NOMO-1 treated with DMSO at 0.1 percent for 48 hours (cell line): ENCODE measurements at regions not wholly inside any gene's neighbourhood (a gene's known extent, or its start where the extent isn't known, plus 50 kb on each side); places are given as distances from the start of the nearest gene placed in this dataset.
"Not testable (repeated sequence)": the region's sequence is repeated elsewhere in the genome, so short reads cannot be mapped to it uniquely, and the experiment has no call there.

ENCODE experiments used
- DNase-seq: peaks from one replicate; lab custom pipeline; 2025; ENCODE audit not compliant: unreplicated experiment; lab: John Stamatoyannopoulos, UW

- DNase-seq, result no peak
These were observed 104.9 kb downstream of the CHIC2 start for GRCh38 chr4:53959343-53960120.

- no peak for DNase-seq
These were observed 108.0 kb downstream of the CHIC2 start for GRCh38 chr4:53956454-53956853.

DNA sequence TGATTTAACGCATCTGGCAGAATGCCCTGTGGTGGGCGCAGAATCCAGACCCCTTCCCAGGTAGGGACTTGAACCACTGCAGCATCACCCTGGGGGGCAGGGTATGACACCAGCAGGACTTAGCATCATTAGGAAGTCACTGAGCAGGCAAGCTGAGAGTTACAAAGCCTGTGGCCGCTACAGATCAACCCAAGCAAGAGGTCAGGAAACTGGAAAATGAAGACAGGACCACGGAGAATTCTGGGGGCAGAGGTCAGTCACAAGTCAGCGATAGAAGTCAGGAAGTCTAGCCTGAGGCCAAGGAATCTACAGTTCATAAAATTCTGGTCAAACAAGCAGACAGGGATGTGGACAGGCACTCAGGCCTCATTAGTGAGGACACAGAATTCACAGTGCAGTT lies 108.4 kb downstream of the CHIC2 start:
- DNase-seq, result no peak

- no peak for DNase-seq
These were observed 113.0 kb downstream of the CHIC2 start for GRCh38 chr4:53951414-53951813.

- DNase-seq, result no peak
These were observed 120.9 kb downstream of the CHIC2 start for GRCh38 chr4:53943345-53944085.

- DNase-seq, result no peak
These were observed 121.7 kb downstream of the CHIC2 start for GRCh38 chr4:53942712-53943111.

GRCh38 chr4:53941331-53941730 lies 123.1 kb downstream of the CHIC2 start:
- DNase-seq, result no peak

DNA sequence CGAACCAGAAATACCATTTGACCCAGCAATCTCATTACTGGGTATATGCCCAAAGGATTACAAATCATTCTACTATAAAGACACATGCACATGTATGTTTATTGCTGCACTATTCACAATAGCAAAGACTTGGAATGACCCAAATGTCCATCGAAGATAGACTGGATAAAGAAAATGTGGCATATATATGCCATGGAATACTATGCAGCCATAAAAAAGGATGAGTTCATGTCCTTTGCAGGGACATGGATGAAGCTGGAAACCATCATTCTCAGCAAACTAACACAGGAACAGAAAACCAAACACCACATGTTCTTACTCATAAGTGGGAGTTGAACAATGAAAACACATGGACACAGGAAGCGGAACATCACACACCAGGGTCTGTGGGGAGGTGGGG lies 124.5 kb downstream of the CHIC2 start:
- DNase-seq, result not testable (repeated sequence)

- DNase-seq, result no peak
These were observed 126.5 kb downstream of the CHIC2 start for GRCh38 chr4:53937918-53938317.

DNA sequence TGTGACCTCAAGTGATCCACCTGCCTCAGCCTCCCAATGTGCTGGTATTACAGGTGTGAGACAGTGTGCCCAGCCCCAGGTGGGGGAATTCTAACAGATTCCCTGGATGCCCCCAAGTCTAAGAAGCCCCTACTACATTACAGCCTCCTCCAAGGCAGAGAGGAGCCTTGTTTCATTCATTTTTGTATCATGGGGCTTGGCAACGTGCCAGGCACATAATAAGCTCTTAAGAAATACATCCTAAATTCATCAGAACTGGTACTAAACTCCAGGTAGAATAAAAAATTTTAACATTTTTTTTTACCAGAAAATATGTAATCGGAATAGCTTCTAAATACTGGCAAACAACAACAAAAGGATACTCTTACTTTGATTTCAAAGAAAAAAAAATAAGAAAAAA lies 127.1 kb downstream of the CHIC2 start:
- no peak for DNase-seq

GRCh38 chr4:53935780-53936179 lies 128.6 kb downstream of the CHIC2 start:
- no peak for DNase-seq

- no peak for DNase-seq
These were observed 131.4 kb downstream of the CHIC2 start for GRCh38 chr4:53932796-53933610.

DNA sequence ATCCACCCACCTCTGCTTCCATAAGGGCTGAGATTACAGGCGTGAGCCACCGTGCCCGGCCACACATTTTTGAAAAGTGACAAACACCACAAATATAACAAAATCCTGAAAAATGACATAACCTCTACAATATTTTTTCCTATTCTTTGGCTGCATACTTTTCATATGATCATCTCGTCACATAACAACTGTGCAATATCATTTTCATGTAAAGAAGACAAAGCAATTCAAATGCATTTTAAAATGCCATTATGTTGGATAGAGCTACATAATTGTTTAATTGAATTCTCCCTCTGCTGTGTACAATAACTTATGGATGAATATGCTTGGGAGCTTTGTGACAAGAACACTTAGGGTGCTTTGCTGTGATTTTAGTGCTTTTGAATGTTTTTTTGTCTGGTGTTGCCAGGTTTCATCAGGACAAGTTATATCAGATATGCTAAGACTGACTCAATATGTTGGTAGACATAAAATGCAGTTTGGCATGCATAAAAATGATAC lies 132.9 kb downstream of the CHIC2 start:
- no peak for DNase-seq

DNA sequence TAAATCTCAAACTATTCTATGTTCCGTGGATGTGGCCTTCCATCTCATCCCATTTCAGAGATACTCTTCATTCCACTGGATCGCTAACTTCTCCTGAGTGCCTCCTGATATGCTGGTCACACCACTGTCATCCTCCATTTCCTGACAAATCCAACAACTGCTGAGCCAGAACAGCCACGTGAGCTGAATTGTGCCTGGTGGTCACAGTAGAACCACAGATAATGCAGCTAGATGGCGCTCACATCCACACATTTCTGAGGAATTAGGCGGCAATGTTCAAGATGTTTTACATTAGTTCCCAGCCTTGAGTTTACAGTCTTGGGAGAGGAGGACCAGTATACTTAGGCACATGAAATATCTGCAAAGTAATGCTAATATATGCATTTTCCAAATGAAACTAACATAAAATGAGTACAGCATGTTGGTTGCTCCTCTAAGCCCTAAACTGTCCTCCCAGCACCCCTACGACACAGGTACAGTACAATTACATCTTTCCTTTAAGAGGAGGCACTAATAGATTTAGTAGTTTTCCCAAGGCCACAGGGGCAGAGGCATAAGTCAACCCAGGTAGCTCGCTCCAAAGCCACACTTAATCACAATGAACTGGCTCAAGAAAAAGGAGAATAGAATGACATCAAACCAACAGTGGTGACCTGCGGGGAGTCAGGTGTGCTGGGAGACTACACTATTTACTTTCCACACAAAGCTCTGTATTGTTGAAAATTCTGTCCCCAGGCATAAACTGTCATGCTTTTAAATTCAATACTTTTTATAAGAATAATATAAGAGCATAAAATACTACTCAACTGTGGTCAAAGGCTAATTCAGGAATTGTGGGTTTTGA lies 134.2 kb downstream of the CHIC2 start:
- peak; percentile 59 for DNase-seq

- DNase-seq, result no peak
These were observed 135.1 kb downstream of the CHIC2 start for GRCh38 chr4:53929311-53929710.

DNA sequence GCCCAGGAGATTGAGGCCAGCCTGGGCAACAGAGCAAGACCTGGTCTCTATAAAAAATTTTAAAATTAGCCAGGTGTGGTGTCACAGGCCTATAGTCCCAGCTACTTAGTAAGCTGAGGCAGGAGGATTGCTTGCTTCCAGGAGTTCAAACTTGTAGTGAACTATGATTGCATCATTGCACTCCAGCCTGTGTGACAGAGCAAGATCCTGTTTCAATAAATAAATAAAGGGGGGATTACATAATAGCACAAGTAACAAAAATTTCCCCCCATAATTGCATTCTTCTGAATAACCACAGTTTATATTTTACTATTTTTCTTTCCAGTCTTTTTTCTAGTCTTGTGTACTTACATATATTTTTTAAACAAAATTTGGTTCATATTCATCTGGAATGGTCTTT lies 135.6 kb downstream of the CHIC2 start:
- DNase-seq, result peak; percentile 9

- no peak for DNase-seq
These were observed 139.3 kb downstream of the CHIC2 start for GRCh38 chr4:53925050-53925605.

DNA sequence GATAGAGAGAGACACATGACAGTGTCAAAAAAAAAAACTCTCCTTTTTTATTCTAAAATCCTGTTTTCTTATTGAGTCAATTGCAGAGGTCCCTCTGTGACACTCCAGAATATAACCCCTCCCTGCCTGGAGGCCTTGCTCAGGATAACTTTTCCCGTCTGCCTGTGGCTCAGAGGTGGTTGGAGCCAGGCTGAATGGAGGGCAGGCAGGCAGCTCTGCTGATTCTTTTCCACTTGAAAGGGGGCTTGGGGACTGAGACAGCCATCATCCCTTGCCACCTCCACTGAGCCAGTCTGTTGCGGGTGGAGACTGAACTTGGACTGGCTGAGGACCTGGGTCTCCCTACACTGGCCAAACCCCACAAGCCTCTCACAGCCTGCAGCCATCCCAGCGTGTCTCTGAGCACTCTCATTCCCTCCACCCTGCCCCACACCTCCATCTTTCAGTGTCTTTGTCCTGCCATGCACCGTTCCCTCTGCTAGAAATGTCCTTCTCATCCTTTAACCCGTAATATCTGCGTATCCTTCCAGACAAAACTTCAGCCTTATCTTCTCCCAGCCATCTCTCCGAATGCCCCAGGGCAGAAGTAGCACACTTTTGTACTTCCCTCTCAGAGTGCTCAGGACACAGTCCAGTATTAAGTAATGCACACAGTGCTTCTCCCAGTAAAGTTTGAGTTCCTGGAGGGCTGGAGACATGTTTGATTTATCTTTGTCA lies 139.9 kb downstream of the CHIC2 start:
- no peak for DNase-seq

- no peak for DNase-seq
These were observed 140.5 kb downstream of the CHIC2 start for GRCh38 chr4:53923921-53924320.

- DNase-seq, result no peak
These were observed 142.5 kb downstream of the CHIC2 start for GRCh38 chr4:53921856-53922255.
